ENCODE measurements at regions not wholly inside any gene's neighbourhood (a gene's known extent, or its start where the extent isn't known, plus 50 kb on each side); places are given as distances from the start of the nearest gene placed in this dataset.

DNA sequence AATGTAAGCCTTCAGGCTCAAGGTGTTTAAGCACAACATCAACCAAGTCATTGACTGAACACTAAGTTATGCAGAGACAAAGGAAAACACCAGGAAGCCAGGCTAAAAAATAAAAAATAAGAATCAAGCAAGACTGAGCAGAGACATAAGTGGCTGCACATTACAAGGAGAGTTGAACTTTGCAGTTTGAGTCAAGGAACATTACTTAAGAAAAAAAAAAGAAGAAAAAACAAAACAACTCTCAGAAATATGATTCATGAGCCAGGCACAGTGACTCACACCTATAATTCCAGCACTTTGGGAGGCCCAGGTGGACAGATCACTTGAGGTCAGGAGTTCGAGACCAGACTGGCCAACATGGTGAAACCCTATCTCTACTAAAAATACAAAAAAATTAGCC, 168.1 kb downstream of the C16orf95 start:
- TF ChIP-seq, protein P1, sequence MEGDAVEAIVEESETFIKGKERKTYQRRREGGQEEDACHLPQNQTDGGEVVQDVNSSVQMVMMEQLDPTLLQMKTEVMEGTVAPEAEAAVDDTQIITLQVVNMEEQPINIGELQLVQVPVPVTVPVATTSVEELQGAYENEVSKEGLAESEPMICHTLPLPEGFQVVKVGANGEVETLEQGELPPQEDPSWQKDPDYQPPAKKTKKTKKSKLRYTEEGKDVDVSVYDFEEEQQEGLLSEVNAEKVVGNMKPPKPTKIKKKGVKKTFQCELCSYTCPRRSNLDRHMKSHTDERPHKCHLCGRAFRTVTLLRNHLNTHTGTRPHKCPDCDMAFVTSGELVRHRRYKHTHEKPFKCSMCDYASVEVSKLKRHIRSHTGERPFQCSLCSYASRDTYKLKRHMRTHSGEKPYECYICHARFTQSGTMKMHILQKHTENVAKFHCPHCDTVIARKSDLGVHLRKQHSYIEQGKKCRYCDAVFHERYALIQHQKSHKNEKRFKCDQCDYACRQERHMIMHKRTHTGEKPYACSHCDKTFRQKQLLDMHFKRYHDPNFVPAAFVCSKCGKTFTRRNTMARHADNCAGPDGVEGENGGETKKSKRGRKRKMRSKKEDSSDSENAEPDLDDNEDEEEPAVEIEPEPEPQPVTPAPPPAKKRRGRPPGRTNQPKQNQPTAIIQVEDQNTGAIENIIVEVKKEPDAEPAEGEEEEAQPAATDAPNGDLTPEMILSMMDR (IDR thresholded peaks at IDR 0.05): no peak
- no peak for TF ChIP-seq POLR2A (IDR thresholded peaks at IDR 0.05)
- no peak for TF ChIP-seq POLR2AphosphoS5 (IDR thresholded peaks at IDR 0.05)
